Activated B cell treated with CpG ODN at 0.5 μM for 24 hours (primary cell): ENCODE measurements at regions not wholly inside any gene's neighbourhood (a gene's known extent, or its start where the extent isn't known, plus 50 kb on each side); places are given as distances from the start of the nearest gene placed in this dataset.

Experiments
- ATAC-seq: fragments of 200-7000 bp; cut with Tn5 transposase; one replicate; pipeline ENCODE4 v1.10.0; 2021; ENCODE audit warnings: low read depth, mild to moderate bottlenecking, moderate library complexity
- CTCF ChIA-PET: fragments of 350-600 bp; sonication (Branson Sonifier 250); formaldehyde crosslinking; loops from one replicate; lab custom pipeline; 2021; ENCODE audit warnings: antibody characterized with exemption; lab: Charles Lee
- POLR2A ChIA-PET: fragments of 350-600 bp; sonication (Branson Sonifier 250); formaldehyde crosslinking; loops from one replicate; lab custom pipeline; 2021; ENCODE audit warnings: antibody characterized with exemption; lab: Charles Lee
- DNase-seq: peaks from one replicate; pipeline ENCODE4 v3.0.0; 2022
- H3K27ac Mint-ChIP-seq: one replicate; pipeline ENCODE4 v1.8.0; 2020; ENCODE audit warnings: mixed read lengths
- H3K27me3 Mint-ChIP-seq: one replicate; pipeline ENCODE4 v1.8.0; 2021; ENCODE audit warnings: mixed read lengths
- H3K36me3 Mint-ChIP-seq: one replicate; pipeline ENCODE4 v1.8.0; 2021; ENCODE audit warnings: low read depth, mixed read lengths
- H3K4me1 Mint-ChIP-seq: one replicate; pipeline ENCODE4 v1.8.0; 2021; ENCODE audit warnings: mixed read lengths
- H3K4me3 Mint-ChIP-seq: one replicate; pipeline ENCODE4 v1.8.0; 2020; ENCODE audit warnings: mild to moderate bottlenecking, mixed read lengths
- H3K9me3 Mint-ChIP-seq: one replicate; pipeline ENCODE4 v1.8.0; 2020; ENCODE audit warnings: mixed read lengths
- intact Hi-C: fragments of 100-400 bp; cut with micrococcal nuclease; formaldehyde crosslinking; loops from one replicate; pipeline ENCODE4 v1.15.1; 2024
- TF ChIP-seq, protein P1 (sequence below): fragments of 200-600 bp; IDR thresholded peaks from one replicate; pipeline ENCODE4 v1.8.0; 2022; ENCODE audit warnings: antibody characterized with exemption, mild to moderate bottlenecking

DNA sequence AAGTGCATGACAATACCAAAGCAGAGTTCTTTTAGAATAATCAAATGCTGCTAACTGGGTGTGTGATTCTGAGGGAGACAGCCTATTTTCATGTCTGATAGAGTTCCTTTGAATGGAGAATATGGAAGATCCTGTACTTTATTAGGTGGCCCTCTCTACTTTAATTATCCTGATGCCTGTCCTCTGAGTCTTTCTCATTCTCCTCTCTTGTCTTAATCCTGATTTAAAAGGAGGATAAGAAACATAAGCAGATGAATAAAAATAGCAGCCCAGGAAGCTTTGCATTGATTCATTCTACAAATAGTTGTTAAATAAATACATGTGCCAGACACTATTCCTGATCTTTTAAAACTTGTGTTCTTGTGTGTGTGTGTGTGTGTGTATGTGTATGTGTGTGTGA lies 387.3 kb downstream of the SPRY1 start:
- TF ChIP-seq, protein P1, sequence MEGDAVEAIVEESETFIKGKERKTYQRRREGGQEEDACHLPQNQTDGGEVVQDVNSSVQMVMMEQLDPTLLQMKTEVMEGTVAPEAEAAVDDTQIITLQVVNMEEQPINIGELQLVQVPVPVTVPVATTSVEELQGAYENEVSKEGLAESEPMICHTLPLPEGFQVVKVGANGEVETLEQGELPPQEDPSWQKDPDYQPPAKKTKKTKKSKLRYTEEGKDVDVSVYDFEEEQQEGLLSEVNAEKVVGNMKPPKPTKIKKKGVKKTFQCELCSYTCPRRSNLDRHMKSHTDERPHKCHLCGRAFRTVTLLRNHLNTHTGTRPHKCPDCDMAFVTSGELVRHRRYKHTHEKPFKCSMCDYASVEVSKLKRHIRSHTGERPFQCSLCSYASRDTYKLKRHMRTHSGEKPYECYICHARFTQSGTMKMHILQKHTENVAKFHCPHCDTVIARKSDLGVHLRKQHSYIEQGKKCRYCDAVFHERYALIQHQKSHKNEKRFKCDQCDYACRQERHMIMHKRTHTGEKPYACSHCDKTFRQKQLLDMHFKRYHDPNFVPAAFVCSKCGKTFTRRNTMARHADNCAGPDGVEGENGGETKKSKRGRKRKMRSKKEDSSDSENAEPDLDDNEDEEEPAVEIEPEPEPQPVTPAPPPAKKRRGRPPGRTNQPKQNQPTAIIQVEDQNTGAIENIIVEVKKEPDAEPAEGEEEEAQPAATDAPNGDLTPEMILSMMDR = no peak
- Mint-ChIP-seq H3K27ac (no peak overlapping the region), H3K36me3 (no peaks in the 10 kb centered on the region), H3K4me3 (no peak overlapping the region), H3K4me1 (no peaks in the 10 kb centered on the region), H3K9me3 (no peaks in the 10 kb centered on the region), H3K27me3 (peaks cover 2% of the 10 kb centered on the region)
- no peak for DNase-seq
- ChIA-PET POLR2A (no interaction called here), CTCF (no interaction called here)
- no peak for ATAC-seq
- intact Hi-C loops = no loop called here

DNA sequence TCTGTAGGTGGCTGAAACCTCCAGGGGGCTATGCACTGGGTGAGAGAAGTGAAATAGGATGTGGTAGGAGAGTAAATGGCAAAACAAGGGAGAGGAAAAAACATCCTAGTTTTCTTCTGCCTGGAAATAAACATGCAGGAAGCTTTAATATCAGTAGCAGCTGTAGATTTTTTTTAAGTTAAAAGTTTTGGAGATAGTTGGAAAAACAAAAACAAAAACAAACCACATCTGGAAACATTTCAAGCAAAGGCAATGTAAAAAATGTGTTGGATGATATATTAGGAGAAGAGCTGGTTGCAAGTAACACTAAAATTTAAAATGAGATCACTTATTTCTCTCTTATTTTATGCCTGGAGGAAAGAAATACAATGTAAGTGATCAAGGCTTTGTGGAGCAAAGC lies 388.0 kb downstream of the SPRY1 start:
- no peak for ATAC-seq
- no peak overlapping the region for H3K4me3 Mint-ChIP-seq
- CTCF ChIA-PET = no interaction called here
- H3K36me3 Mint-ChIP-seq = no peaks in the 10 kb centered on the region
- no peak for DNase-seq
- H3K27me3 Mint-ChIP-seq = peaks cover 2% of the 10 kb centered on the region
- no peak overlapping the region for H3K27ac Mint-ChIP-seq
- TF ChIP-seq, protein P1 = no peak
- intact Hi-C loops = no loop called here
- H3K4me1 Mint-ChIP-seq = no peaks in the 10 kb centered on the region
- POLR2A ChIA-PET = no interaction called here
- H3K9me3 Mint-ChIP-seq = no peaks in the 10 kb centered on the region

DNA sequence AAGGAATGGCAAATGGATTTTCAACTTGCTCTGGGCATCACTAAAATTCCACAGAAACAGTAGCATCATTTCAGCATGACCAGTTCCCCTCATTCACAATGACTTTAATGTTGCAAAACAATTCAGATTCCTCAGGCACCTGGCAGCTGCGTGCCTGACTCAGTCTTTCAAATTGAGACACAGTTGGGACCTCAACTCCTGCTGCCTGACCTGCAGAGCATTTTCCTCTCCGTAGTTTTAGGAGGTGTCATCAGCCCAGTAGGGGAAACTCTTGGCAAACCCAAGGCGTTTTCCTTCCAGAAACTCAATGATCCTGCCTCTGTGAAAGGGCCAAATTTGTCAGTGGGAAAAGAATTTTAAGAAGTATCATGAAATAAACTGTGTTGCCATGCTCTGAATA lies 388.9 kb downstream of the SPRY1 start:
- ChIA-PET POLR2A (no interaction called here), CTCF (no interaction called here)
- Mint-ChIP-seq H3K27me3 (peaks cover 2% of the 10 kb centered on the region), H3K36me3 (no peaks in the 10 kb centered on the region), H3K27ac (no peak overlapping the region), H3K4me3 (no peak overlapping the region), H3K9me3 (no peaks in the 10 kb centered on the region), H3K4me1 (no peaks in the 10 kb centered on the region)
- TF ChIP-seq, protein P1 = no peak
- ATAC-seq (no peak), DNase-seq (no peak)
- intact Hi-C loops = no loop called here

DNA sequence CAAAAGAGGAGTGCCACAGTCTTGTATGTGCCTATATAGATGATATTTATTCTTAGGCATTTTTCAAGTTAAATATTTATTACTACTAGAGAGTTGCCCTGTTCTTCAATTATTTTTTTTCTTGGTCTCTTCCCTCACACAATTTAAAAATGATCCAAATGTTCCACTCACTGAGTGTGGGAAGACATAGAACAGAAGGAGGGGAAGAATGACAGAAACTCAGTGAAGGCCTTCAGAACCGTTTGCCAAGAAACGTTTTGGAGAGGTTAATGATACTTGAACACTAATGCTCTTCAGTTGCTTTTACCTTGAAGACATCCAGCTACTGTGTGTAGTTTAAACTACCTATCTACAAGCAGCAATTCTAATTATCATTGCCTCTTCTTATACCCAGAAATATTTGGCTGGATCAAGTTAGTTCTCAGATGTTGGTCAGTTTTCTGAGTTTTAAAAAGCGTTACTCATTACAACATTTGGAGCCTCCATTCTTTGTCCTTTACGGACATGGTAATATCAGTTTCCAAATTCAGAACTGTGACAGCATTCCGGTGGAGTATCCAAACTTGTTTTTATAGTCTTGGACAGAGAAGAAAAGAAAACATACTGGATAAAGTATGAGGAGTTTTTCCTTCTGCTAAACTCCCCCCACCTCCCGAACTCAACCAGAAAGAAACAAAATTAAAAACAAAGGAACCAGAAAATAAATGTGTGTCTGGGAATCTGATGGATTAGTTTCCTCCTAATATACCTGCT lies 389.7 kb downstream of the SPRY1 start:
- no peaks in the 10 kb centered on the region for H3K9me3 Mint-ChIP-seq
- intact Hi-C loops = no loop called here
- H3K27ac Mint-ChIP-seq = no peak overlapping the region
- H3K4me3 Mint-ChIP-seq = no peak overlapping the region
- ChIA-PET POLR2A (no interaction called here), CTCF (no interaction called here)
- H3K4me1 Mint-ChIP-seq = no peaks in the 10 kb centered on the region
- peaks cover 2% of the 10 kb centered on the region for H3K27me3 Mint-ChIP-seq
- TF ChIP-seq, protein P1 = no peak
- DNase-seq (no peak), ATAC-seq (no peak)
- no peaks in the 10 kb centered on the region for H3K36me3 Mint-ChIP-seq

DNA sequence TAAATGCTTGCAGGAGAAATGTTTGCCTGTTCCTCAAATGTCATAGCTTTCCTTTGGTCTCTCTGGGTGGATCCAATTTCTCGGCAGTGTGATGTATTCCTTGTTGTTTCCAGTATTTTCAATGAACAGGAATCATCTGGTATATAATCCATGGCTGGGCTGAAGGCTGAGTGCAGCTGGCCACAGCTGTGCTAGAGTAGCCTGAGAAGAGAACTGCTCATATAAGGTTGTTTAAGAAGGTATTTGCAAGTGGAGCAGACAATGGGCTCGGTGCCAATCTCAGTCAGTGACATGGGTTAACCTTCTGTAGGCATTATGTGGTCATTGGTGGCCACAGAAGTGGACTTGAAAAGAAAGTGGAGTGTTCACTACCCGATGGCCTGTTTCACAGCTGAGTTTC lies 390.3 kb downstream of the SPRY1 start:
- Mint-ChIP-seq H3K36me3 (no peaks in the 10 kb centered on the region), H3K27ac (no peak overlapping the region), H3K27me3 (no peaks in the 10 kb centered on the region), H3K9me3 (no peaks in the 10 kb centered on the region), H3K4me1 (no peaks in the 10 kb centered on the region), H3K4me3 (no peak overlapping the region)
- POLR2A ChIA-PET = no interaction called here
- CTCF ChIA-PET = no interaction called here
- DNase-seq (no peak), ATAC-seq (no peak)
- intact Hi-C loops = no loop called here
- TF ChIP-seq, protein P1 = no peak
